ENCODE measurements at regions not wholly inside any gene's neighbourhood (a gene's known extent, or its start where the extent isn't known, plus 50 kb on each side); places are given as distances from the start of the nearest gene placed in this dataset.

DNA sequence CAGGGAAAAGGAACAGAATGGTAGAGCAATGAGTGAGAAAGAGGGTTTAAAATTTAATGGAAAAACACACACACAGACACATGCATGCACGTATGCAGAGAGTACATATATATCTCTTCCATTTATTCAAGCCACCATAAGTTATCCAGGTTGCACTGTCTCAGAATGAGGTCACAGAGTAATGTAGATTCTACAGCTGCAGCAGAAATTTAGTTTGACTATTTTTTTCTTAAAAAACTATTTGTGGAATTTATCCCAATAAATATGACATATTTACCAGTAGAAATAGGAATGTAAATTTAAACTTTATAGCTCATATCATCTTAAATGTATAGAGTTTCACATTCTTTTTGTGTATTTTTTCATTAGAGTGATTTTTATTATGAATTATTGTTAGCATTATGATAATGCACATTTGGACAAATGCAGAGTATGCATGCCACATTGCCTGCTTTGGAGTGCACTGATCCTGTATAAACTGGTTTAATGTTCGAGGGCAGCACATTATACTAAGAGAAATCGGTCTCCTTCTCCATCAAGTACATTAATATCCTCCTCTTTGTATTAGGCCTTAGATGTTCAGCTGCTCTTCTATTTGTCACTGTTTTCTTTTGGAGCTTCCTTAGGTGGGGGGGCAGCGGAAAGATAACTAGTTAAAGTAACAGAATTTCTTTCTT lies 216.3 kb upstream of the TARS1 start:
- Histone ChIP-seq H3K9ac (ENCODE audit: control insufficient read depth, extremely low read depth, insufficient read depth, low read length) (no peak overlapping the region), H3K4me3 (ENCODE audit: control insufficient read depth in 2 of 3, extremely low read depth in 1 of 3, insufficient read depth in 2 of 3, low read depth in 1 of 3, low read length in 3 of 3) (no peak overlapping the region), H3K27ac (ENCODE audit: control insufficient read depth, insufficient read depth, low read length) (no peak overlapping the region), H3K9me1 (ENCODE audit: control insufficient read depth, extremely low read depth, insufficient read depth, low read length) (no peaks in the 10 kb centered on the region), H3K9me3 (ENCODE audit: control insufficient read depth, low read depth, low read length) (no peaks in the 10 kb centered on the region), H3K4me1 (ENCODE audit: control insufficient read depth, extremely low read depth, insufficient read depth, low read length) (no peaks in the 10 kb centered on the region), H3K79me2 (ENCODE audit: control insufficient read depth, insufficient read depth, low read length) (no peaks in the 10 kb centered on the region), H3K27me3 (ENCODE audit: control insufficient read depth, extremely low read depth, insufficient read depth, low read length) (no peaks in the 10 kb centered on the region), H3K4me2 (ENCODE audit: control insufficient read depth, extremely low read depth, insufficient read depth, low read depth, low read length) (no peak overlapping the region), H3K36me3 (ENCODE audit: control insufficient read depth in 2 of 2, extremely low read depth in 1 of 2, insufficient read depth in 2 of 2, low read length in 2 of 2) (no peaks in the 10 kb centered on the region), H2AFZ (ENCODE audit: control insufficient read depth, low read length) (no peak overlapping the region), H4K20me1 (ENCODE audit: control insufficient read depth, extremely low read depth, insufficient read depth, low read length) (no peaks in the 10 kb centered on the region)
- FAIRE-seq (no peak), DNase-seq (ENCODE audit: low read depth, low spot score) (no peak)
- dilution Hi-C loops (cut with MboI; ENCODE audit: extremely low pct_ligation_motif_present, low sequenced_read_pairs) = no loop called here
- TF ChIP-seq, protein P1, sequence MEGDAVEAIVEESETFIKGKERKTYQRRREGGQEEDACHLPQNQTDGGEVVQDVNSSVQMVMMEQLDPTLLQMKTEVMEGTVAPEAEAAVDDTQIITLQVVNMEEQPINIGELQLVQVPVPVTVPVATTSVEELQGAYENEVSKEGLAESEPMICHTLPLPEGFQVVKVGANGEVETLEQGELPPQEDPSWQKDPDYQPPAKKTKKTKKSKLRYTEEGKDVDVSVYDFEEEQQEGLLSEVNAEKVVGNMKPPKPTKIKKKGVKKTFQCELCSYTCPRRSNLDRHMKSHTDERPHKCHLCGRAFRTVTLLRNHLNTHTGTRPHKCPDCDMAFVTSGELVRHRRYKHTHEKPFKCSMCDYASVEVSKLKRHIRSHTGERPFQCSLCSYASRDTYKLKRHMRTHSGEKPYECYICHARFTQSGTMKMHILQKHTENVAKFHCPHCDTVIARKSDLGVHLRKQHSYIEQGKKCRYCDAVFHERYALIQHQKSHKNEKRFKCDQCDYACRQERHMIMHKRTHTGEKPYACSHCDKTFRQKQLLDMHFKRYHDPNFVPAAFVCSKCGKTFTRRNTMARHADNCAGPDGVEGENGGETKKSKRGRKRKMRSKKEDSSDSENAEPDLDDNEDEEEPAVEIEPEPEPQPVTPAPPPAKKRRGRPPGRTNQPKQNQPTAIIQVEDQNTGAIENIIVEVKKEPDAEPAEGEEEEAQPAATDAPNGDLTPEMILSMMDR (optimal IDR thresholded peaks at IDR 0.05 in 1 of 3, IDR thresholded peaks at IDR 0.05 in 1 of 3, conservative IDR thresholded peaks at IDR 0.05 in 1 of 3; ENCODE audit: extremely low read depth in 1 of 3, insufficient read depth in 2 of 3, low read length in 3 of 3) = no peak
- no peak for TF ChIP-seq EZH2 (IDR thresholded peaks at IDR 0.05; ENCODE audit: low read length)

DNA sequence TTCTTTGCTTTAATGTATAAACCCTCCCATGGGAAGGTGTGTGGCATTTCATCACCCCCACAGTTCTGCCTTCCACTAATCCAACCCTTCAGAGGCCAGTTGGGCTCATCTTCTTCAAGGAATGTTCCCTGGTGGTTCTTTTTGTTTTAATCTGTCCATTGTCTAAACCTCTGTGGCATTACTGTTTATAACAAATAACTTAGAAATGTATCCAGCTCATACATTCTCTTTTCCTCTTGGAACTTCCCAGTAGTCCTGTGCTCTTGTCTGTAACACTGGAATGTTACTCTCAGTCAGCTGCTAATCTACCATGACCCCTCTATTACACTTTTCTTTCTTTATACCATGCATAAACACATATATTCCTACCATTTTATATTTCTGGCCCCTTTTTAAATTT lies 213.5 kb upstream of the TARS1 start:
- FAIRE-seq (no peak), DNase-seq (ENCODE audit: low read depth, low spot score) (no peak)
- no peaks in the 10 kb centered on the region for H3K27me3 ChIP-seq (ENCODE audit: control insufficient read depth, extremely low read depth, insufficient read depth, low read length)
- H3K9ac ChIP-seq (ENCODE audit: control insufficient read depth, extremely low read depth, insufficient read depth, low read length) = no peak overlapping the region
- H3K4me2 ChIP-seq (ENCODE audit: control insufficient read depth, extremely low read depth, insufficient read depth, low read depth, low read length) = no peak overlapping the region
- no peaks in the 10 kb centered on the region for H3K4me1 ChIP-seq (ENCODE audit: control insufficient read depth, extremely low read depth, insufficient read depth, low read length)
- H4K20me1 ChIP-seq (ENCODE audit: control insufficient read depth, extremely low read depth, insufficient read depth, low read length) = no peaks in the 10 kb centered on the region
- no peaks in the 10 kb centered on the region for H3K36me3 ChIP-seq (ENCODE audit: control insufficient read depth in 2 of 2, extremely low read depth in 1 of 2, insufficient read depth in 2 of 2, low read length in 2 of 2)
- no peak overlapping the region for H2AFZ ChIP-seq (ENCODE audit: control insufficient read depth, low read length)
- no peak overlapping the region for H3K27ac ChIP-seq (ENCODE audit: control insufficient read depth, insufficient read depth, low read length)
- TF ChIP-seq, protein P1 (optimal IDR thresholded peaks at IDR 0.05 in 1 of 3, IDR thresholded peaks at IDR 0.05 in 1 of 3, conservative IDR thresholded peaks at IDR 0.05 in 1 of 3; ENCODE audit: extremely low read depth in 1 of 3, insufficient read depth in 2 of 3, low read length in 3 of 3) = no peak
- TF ChIP-seq EZH2 (IDR thresholded peaks at IDR 0.05; ENCODE audit: low read length) = no peak
- no peaks in the 10 kb centered on the region for H3K79me2 ChIP-seq (ENCODE audit: control insufficient read depth, insufficient read depth, low read length)
- H3K9me1 ChIP-seq (ENCODE audit: control insufficient read depth, extremely low read depth, insufficient read depth, low read length) = no peaks in the 10 kb centered on the region
- dilution Hi-C loops (cut with MboI; ENCODE audit: extremely low pct_ligation_motif_present, low sequenced_read_pairs) = no loop called here
- no peak overlapping the region for H3K4me3 ChIP-seq (ENCODE audit: control insufficient read depth in 2 of 3, extremely low read depth in 1 of 3, insufficient read depth in 2 of 3, low read depth in 1 of 3, low read length in 3 of 3)
- no peaks in the 10 kb centered on the region for H3K9me3 ChIP-seq (ENCODE audit: control insufficient read depth, low read depth, low read length)
